DLD1 (cell line): ENCODE measurements at regions not wholly inside any gene's neighbourhood (a gene's known extent, or its start where the extent isn't known, plus 50 kb on each side); places are given as distances from the start of the nearest gene placed in this dataset.
"Not testable (repeated sequence)": the region's sequence is repeated elsewhere in the genome, so short reads cannot be mapped to it uniquely, and the experiment has no call there.

Experiments used
- in situ Hi-C: cut with HindIII; loops from 2 replicates; pipeline ENCODE4 v1.10.0; 2017; ENCODE audit warnings: low sequenced_read_pairs

GRCh38 chr9:13823026-13823425 is 490.9 kb downstream of the NFIB start:
- in situ Hi-C loops = no loop called here

- in situ Hi-C loops = no loop called here
Observed at GRCh38 chr9:13817754-13818278, 496.1 kb downstream of the NFIB start.

- in situ Hi-C loops = no loop called here
Observed at GRCh38 chr9:13816837-13817236, 497.1 kb downstream of the NFIB start.

GRCh38 chr9:13814647-13815400 is 499.1 kb downstream of the NFIB start:
- in situ Hi-C loops = no loop called here

- in situ Hi-C loops = no loop called here
Observed at GRCh38 chr9:13811876-13812275, 502.1 kb downstream of the NFIB start.

DNA sequence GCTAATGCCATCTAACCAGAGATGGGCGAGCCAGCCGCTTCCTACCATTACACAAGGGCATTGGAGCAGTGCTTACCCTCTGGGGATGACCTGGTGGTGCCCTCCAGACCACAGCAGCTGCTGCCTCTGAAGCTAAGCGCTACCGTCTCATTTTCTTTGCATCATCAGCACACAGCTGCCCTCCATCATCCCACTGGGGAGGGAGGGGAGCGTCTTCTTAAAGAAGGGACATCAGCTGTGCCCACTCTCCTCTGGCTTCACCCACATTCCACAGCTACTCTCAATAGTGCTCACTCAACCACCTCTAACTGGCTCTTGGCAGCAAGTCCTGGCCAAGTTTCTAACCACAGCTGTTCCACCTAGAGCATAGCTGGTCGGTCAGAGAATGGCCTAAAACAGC is 503.4 kb downstream of the NFIB start:
- in situ Hi-C loops = no loop called here

GRCh38 chr9:13809401-13809800 is 504.5 kb downstream of the NFIB start:
- in situ Hi-C loops = no loop called here

GRCh38 chr9:13807118-13807517 is 506.8 kb downstream of the NFIB start:
- in situ Hi-C loops = no loop called here

- in situ Hi-C loops = no loop called here
Observed at GRCh38 chr9:13806714-13807113, 507.2 kb downstream of the NFIB start.

GRCh38 chr9:13805546-13805945 is 508.4 kb downstream of the NFIB start:
- in situ Hi-C loops = no loop called here

GRCh38 chr9:13804532-13804931 is 509.4 kb downstream of the NFIB start:
- in situ Hi-C loops = no loop called here

DNA sequence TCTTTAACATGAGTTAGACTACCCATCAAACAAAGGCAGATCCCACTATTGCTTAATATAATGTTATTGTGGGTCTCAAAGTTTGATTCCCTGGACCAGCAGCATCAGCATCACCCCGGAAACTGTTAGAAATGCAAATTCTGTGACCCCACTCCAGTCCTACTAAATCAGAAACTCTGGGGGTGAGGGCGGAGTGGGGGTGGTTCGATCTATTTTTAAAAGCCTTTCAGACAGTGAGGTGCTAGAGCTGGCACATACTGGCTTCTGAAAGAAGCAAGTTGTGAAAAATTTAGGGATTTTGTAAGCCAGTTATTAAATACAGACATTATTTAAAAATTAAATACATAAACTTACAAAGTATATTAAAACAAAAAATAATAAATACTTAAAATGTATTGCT is 513.2 kb downstream of the NFIB start:
- in situ Hi-C loops = no loop called here

GRCh38 chr9:13797701-13798100 is 516.2 kb downstream of the NFIB start:
- in situ Hi-C loops = not testable (repeated sequence)

DNA sequence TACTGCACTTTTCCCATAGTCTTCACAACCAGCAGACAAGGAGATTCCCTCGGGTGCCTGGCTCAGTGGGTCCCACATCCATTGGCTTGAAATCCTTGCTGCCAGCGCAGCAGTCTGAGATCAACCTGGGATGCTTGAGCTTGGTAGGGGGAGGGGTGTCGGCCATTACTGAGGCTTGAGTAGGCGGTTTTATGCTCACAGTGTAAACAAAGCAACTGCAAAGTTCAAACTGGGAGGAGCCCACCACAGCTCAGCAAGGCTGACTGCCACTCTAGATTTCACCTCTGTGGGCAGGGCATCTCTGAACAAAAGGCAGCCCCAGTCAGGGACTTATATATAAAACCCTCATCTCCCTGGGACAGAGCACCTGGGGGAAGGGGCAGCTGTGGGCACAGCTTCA is 512.3 kb upstream of the MPDZ start:
- in situ Hi-C loops = no loop called here

DNA sequence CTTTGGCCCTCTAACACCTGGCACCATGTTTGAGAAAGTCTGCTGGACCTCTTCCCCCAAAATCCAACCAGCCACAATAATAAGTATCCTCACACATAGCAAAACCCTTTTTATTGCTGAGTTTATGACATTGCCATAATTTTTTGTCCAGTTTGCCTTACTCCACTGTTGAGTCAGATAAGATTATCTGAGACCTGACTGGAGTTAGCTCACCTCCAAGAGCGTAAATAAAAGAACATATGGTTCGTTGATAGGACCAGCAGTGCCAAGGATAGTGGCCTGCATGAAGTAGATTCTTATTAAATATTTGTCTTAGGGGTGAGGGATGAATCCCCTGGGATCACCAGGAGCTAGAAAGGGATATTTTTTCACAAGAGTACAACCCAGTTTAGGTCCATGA is 510.6 kb upstream of the MPDZ start:
- in situ Hi-C loops = no loop called here

DNA sequence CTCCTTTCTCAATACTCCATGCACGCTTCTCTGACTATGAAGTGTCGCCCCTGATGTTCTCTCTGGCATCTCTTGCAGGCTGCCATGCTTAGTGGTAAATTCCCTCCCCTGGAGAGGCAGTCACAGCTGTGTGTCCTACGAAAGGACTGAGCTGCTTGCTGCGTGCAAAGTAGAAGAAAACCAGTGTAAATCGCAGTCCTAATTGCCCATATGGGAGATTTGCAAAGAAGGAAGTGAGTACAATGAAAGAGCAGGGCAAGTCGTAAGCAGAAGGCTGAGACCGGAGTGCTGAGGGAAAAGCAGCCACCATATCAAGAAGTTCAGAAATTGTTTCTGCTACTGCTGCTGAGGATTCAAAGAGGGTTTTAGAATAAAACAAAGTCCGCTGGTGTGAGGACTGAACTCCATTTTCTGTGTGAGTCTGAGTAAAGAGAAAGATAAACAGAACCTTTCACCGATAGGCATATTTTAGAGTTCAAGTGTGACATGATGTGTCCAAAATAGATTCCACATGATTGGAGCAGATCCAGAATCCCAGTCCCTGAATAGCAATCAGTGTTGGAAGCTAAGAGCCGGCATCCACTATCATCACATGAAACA is 507.8 kb upstream of the MPDZ start:
- in situ Hi-C loops = no loop called here

DNA sequence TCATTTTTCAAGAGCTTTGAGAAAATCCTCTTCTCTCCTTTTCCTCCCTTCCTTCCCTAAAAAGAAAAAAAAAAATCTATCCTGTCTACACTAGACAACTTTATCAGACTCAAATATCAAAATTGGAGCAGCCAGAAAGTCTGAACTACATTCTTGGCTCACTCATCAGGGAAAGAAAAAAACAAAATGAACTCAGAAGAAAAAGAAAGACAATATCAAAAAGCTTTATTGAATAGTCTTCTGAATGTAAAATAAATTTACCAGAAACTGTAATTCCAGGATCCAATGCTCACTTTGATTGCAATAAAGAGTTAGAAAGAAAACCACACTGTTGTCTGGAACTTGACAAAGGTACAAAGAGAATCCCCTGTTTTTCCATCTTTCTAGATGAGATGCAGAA is 507.2 kb upstream of the MPDZ start:
- in situ Hi-C loops = no loop called here

GRCh38 chr9:13786131-13786530 is 506.6 kb upstream of the MPDZ start:
- in situ Hi-C loops = no loop called here

DNA sequence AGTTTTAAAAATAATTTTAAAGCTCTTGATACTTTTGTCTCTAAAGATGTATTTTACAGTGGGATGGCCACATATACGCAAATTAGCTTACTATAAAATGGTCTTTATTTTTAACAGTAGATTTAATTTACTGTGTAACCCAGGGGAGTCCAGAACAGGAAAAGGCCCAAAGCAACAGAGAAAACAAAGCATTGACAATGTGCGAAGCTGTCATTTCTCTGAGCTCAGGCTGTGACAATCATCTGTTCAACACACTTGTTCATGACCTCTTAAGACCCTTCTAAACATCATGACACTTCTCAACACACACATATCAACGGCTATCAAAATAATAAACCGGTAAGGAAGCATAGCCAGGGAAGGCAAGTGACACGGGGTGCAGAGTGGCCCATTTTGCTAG is 499.6 kb upstream of the MPDZ start:
- in situ Hi-C loops = no loop called here

DNA sequence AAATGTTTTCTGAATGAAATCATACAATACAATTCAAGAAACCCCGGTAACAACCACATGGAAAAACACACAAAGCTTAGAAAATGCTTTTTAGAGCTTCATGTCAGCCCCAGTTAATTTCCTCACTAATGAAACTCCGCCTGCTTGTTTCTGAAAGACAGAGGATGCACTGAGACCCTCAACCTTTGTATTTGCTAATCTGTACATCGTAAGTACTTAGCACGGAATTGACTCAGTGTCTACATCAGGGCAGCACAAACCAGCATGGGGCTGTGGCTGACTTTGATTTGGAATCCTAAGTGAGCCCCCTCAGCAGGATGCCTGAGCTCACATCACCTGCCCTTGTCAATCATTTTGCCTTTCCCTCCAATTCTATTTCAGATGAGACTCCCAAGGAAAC is 499.1 kb upstream of the MPDZ start:
- in situ Hi-C loops = no loop called here

GRCh38 chr9:13770956-13771355 is 491.5 kb upstream of the MPDZ start:
- in situ Hi-C loops = no loop called here

GRCh38 chr9:13769641-13770040 is 490.1 kb upstream of the MPDZ start:
- in situ Hi-C loops = no loop called here

GRCh38 chr9:13769006-13769405 is 489.5 kb upstream of the MPDZ start:
- in situ Hi-C loops = no loop called here
